AG08396 (cell line): ENCODE measurements at regions not wholly inside any gene's neighbourhood (a gene's known extent, or its start where the extent isn't known, plus 50 kb on each side); places are given as distances from the start of the nearest gene placed in this dataset.
"Not testable (repeated sequence)": the region's sequence is repeated elsewhere in the genome, so short reads cannot be mapped to it uniquely, and the experiment has no call there.

Experiments
- DNase-seq: peaks from one replicate; pipeline ENCODE4 v3.0.0; 2012; ENCODE audit warnings: low spot score, mixed read lengths

DNA sequence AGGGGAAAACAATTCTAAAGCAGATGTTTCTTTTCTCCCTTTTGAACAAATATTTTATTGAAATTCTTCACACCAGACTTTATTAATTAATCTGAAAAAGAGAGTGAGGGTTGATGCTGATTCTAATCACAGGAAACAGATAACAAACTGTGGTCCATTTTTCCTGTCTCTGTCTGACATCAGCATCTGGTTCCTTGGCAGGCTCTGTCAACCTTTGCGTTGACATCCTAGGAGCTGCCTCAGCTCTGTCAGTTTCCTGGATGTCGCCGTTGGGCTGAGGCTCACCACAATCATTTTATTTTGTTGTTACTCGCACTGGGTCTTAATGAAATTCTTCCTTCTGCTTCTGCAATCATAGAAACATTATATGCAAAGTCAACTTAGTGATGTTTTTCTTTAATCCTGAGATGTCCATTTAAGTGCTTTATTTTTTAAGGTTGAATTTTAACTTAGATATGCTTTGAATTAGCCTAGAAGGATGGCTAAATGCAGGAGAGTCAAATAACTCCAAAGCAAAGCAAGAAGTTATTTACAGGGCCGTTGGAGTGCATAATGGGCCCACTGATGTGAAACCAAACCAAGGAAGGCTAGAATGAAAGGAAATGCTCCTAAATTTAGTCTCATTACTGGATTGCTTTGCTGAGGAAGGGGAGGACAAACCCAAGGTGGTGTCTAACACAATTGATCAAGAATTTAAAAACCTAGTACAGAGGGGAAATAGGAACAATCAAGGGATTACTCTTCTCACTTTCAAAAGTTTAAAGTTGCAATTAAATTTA is 542.4 kb downstream of the FLRT2 start:
- no peak for DNase-seq

DNA sequence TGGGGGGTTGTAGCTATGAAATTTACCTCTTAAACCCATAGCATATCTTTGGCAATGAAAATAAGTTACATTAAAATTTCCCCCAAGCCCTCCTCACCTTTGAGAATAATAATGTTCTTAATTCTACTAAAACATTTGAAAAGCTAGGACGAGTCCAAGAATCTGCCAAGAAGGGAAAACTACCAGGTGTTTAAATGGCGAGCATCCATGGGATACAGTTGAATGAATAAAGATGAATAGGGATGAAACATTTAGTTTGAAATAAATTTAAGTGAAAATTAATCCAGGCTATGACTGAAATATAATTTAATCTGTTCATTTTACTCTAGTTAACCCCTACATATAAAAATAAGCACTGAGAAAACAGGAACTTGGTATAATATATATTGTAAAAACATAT is 536.7 kb downstream of the FLRT2 start:
- no peak for DNase-seq

DNA sequence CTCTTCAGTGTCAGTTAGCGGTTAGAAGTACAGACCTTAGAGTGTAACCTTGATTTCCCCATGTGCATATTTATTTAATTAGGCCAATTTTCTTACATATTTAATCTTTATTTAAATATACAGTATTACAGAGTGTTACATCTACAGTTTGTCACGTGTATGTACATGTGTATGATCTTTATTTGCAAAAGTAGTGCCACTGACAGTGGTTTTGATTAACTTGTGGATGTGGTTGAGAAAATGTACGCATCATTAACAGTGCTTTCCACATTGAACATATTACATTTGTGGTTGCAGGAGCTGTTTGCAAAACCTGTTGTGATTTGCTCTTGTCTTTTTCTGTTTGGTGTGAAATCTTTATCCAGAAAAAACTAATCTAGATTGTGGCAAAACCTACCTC is 535.5 kb downstream of the FLRT2 start:
- DNase-seq, result no peak

DNA sequence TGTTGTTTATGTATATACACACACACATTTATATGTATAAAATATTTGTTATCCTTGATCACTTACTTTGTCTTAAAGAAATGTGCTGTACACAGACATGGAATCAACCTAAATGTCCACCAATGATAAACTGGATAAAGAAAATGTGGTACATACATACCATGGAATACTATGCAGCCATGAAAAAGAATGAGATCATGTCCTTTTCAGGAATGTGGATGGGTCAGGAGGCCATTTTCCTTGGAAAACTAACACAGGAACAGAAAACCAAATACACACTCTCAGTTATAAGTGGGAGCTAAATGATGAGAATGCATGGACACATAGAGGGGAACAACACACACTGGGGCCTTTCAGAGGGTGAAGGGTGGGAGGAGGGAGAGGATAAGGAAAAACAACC is 534.7 kb downstream of the FLRT2 start:
- DNase-seq, result not testable (repeated sequence)

DNA sequence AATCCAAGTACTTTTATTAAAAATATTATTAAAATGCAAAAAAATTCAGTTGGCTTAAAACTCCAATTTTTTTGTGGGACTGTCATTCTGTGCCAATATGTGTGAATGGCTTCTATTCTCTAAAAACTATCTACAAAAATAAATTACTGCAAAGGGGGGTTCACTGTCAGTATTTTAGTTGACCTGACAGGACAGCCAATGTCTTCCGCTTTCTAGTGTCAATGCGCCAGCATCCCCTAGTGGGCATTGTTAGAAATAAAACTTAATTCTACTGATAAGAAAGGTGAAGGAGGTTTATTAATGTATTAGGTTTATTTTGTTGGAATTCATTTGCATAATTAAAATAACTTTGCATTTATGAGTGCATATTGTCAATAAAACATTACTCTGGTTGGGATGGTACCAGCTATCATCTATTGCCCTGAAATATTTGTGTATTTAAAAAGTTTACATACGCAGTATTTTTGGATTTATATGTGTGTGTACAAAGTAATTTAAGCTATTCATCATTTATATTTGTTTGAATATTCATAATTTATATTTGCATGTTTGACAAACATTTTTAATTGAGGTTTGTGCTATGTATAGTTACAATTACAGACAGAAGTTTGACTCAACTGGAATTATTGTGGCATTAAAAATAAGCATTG is 527.2 kb downstream of the FLRT2 start:
- peak; percentile 21 for DNase-seq

DNA sequence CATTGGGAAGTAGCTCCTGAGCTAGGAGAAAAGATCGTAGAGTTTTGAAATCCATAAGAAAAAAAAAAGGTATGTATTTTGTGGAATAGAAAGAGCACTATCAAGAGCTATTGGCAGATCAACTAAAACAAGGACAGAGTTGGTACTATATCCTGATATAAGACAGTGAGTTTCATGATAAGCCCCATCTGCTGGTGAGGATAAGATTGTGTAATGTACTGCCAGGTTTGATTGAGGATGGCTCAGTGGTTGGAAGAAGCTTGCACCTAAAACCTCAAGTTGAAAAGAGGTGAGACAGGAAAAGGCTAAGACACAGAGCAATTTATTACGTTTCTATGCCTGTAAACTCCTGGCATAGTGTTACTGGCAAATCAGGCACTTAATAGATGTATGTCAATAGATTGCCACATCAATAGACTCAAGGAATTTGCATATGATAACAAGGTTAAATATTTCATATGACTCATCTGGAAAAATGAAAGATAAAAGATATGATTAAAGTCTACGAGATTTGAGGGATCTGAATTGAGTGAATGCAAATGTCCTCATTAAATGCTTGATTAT is 525.6 kb downstream of the FLRT2 start:
- DNase-seq, result no peak

DNA sequence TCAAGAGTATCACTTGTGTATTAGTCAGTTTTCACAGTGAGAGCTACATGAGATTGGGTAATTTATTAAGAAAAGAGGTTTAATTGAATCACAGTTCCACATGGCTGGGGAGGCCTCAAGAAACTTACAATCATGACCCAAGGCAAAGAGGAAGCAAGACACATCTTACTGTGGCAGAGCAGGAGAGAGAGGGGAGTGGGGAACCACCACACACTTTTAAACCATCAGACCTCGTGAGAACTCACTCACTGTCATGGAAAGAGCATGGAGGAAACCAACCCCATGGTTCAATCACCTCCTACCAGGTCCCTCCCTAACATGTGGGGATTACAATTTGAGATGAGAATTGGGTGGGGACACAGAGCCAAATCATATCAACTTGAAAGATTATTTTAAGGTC is 522.9 kb downstream of the FLRT2 start:
- DNase-seq, result no peak

DNA sequence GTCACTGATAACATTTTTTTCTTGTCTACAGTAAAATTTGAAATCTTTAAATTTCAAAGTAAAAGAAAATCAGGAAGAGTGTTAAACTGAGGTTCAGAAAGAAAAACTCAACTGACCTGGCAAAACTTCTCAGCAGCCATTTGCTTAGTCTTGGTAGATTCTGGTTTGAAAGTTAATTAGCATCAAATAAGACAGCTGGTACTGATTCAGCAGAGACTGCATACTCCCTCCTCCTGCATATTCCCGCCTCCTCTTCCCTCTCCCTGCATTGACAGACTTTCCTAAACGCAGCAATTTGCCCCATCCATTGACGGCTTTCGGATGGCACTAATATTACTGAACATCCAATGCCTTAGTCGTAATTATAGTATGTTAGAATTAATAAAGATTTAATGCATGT is 520.8 kb downstream of the FLRT2 start:
- DNase-seq, result no peak

DNA sequence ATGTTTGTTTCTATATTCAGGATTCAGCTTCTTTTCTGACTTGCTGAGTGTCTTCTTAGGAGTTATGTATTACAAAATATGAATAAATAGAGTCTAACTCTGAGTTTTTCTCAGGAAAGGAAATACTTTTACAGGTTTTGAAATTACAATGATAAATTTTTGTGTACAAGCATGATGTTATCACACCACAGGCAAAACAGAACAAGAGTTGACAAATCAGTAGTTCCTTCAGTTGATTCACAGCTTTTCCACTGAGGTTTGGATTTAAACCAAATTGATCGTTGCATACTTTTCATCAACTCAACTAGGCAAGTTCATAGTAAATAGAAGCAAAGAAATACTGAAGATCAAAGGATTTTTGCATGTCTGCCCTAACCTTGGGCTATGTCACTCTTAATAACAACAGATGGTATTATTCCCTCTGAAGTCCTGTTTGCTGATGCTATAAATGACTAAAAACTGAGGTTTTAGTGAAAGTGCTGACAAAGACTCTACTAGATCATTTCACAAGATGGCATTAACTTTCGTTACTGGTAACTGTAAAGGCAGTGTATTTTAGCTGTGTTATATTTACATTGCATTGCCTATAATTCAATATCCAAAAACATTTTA is 520.2 kb downstream of the FLRT2 start:
- DNase-seq, result no peak

DNA sequence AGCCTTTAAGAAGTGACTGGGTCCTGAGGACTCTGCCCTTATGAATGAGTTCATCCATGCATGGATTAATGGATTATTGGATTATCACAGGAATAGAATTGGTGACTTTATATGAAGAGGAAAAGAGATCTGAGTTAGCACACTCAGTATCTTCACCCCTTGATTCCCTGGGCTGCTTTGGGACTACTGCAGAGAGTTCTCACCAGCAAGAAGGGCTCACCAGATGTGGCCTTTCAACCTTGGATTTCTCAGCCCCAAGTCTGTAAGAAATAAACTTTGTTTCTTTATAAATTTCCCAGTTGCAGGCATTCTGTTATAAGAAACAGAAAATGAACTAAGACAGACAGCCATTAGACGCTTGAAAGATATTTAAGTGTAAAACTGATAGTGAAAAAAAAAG is 509.2 kb downstream of the FLRT2 start:
- DNase-seq, result no peak

DNA sequence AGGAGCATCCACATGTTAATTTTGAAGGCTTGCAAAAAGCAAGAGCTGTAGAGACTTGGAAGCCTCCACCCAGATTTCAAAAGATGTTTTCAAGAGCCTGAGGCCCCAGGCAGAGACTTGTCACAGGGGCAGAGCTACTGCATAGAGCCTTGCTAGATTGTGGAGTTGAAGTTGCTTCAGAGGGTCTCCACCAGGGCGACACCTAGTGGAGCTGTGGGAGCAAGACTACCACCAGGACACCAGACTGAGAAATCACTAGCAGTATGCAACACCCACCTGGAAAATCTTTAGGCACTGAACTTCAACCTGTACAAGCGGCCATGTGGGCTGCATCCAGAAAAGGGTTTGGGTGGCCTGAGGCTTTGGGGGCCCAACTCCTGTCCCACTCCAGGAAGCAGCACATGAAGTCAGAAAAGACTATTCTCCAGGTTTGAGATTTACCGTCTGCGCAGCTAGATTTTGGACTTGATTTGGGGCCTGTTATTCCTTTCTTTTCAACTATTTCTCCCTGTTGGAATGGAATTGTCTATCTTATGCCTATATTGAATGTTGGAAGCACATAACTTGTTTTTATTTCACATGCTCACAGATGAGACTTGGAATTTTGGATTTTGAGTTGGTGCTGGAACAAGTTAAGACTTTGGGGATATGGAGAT is 508.6 kb downstream of the FLRT2 start:
- peak; percentile 21 for DNase-seq

DNA sequence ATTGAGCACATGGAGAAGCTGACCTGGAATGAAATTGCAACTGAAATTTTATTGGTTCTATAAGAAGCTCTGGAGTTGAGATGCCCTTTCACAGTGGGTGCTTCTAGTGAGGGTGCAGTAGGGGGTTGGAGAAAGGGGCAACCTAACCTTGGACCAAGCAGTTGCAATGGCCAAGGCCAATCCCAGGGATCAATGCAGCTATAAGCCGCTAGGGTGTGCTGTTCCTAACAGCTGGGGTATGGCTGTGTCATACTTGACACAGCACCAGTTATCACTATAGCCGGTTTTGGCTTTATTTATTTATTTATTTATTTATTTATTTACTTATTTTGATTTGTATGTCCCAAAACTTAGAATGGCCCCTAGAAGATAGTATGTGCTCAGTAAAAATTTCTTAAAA is 505.9 kb downstream of the FLRT2 start:
- DNase-seq, result peak; percentile 5

DNA sequence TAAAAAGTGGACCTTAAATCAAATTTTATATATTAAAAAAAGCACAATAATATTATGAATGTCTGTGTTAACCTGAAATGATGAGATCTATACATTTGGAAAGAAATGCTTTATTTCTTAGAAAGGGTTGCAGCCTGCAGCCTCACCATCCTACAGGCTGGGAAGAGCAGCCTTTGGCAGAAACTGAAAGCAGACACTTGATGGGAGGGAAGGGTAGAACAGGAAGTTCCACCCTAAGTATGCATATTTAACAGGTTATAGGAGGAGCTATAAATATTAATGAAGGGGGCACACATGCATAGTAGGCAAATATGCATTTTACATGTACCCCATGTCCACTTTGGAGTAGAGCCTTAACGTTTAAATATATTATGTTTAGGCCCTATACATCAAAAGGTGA is 498.0 kb downstream of the FLRT2 start:
- no peak for DNase-seq

DNA sequence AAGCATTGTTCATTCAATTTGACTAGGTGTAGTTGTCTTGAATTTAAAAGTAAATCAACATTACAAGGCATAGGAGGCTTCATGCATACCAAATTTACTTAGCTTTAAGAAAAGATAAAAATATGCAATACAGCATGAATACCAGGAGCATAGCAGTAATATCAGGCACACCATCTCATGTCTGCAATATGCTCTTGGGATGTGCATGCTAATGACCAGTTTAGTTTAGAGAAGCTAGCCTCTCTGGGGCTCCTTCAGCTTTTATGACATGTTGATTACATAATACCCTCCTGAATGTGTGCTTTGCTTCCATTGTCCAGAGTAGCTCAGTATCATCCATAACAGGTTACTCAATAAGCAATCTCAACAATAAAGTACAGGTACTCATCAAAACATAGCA is 497.2 kb downstream of the FLRT2 start:
- DNase-seq, result no peak

DNA sequence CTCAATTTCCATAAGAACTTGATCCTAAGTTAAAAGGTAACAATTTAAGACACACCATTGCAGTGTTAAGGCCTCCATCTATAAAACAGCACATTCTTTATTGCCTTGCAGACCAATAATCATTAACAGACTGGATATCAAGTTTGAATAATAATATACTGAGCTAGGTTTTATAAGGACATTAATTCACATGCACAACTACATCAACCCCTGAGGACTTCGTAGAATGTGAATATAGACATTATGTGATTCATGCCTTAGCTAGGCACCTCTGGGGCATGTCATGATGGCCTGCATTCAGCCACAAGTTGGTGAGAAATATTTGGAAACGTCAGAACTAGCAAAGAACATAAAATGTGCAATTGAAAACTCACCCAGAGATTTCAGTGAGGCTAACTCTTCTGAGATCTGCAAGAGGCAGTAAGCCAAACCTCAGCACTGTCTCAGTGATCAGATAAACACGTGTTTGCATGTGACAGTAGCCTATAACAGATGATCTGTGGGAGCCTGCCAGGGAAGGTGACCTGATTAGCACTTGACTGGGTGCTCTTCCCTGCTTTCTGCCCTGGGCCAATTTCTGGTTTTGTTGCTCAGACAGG is 492.2 kb downstream of the FLRT2 start:
- DNase-seq, result peak; percentile 1

DNA sequence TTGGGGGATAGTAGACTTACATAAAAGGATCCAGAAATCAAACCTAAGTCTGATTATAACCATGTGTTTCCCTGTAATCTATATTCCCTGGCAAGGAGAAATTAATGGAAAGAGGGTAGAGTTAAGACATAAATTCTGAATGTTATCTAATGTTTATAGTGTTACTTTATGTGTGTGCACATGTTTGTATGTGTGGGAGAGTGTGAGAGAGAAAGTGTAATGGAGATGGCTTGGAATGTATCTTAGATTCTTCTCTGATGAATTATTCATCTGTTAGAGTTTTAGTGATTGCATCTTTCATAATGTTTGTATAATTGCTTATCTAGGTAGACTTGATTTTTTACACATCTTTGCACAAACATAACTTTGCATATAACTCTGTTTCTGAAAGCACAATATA is 490.9 kb downstream of the FLRT2 start:
- no peak for DNase-seq

DNA sequence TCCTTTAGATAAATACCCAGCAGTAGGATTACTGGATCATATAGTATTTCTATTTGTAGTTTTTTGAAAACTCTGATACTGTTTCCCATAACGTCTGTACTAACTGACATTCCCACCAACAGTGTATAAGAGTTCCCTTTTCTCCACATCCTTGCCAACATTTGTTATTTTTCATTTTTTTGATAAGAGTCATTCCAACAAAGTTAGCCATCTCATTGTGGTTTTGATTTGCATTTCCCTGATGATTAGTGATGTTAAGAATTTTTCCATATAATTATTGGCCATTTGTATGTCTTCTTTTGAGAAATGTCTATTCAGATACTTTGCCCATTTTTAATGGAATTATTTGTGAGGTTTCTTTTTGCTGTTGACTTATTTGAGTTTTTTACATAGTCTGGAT is 486.0 kb downstream of the FLRT2 start:
- no peak for DNase-seq

DNA sequence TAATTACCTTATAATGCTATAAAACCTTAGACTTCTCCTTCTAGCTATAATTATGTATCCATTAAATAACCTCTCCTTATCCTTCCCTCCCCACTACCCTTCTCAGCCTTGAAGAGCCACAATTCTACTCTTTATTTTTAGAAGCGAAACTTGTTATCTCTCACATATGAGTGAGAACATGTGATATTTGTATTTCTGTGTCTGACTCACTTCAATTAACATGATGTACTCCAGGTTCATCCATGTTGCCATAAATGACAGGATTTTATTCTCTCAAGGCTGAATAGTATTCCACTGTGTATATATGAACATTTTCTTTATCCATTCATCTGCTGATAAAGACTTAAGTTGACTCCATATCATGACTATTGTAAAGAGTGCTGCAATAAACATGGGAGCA is 485.6 kb downstream of the FLRT2 start:
- no peak for DNase-seq

DNA sequence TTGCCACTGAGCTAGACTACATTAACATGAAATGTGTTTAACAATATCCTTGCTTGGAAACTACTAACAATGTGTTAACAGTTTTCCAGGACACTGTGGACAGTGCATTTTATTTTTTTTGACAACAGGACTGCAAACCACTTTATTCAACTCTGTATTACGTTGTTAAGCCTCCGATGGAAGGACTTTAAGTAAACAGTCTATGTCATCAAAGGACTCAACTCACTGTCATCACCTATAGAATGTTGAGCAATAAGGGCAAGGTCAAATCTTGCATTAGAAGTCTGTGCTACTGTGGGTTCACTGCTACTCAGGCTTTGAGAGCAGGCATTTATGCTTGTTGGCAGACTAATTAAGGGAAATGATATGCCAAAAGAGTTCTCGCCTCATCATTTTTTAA is 483.7 kb downstream of the FLRT2 start:
- no peak for DNase-seq

DNA sequence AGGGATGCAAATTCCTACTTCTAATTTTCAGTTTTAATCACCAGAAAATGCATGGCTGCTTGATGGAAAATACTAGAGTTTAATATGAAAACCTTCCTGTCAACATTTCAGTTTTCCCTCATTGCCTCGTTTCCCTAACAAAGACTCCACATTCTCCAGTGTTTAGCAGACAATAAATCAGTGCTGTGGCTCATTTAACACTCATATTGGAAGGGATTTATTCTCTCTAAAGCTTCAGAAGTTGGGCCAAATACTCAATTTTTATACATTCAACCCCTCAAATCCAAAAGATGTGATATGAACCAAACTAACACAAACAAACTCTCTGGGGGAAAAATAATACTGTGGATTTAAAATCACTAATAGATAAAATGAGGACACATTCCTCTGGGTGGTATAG is 482.5 kb downstream of the FLRT2 start:
- DNase-seq, result no peak

DNA sequence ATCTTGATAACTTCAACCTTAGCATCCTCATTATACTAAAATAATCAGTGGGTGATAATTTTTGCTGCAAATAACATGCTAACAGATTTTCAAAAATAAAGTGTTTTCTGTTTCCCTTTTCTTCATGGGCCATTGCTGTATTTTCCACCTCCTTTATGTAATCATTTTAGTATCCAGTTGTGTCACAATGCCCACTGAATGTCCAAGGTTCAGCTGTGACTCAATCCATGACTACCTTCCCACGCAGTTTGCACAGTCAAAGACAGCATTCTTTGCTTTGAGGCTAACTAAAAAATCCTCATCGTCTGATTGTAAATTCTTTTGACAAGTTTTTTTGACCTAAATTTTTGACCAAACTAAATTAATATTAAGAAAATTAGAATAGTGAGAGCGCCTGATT is 474.1 kb downstream of the FLRT2 start:
- peak; percentile 10 for DNase-seq

DNA sequence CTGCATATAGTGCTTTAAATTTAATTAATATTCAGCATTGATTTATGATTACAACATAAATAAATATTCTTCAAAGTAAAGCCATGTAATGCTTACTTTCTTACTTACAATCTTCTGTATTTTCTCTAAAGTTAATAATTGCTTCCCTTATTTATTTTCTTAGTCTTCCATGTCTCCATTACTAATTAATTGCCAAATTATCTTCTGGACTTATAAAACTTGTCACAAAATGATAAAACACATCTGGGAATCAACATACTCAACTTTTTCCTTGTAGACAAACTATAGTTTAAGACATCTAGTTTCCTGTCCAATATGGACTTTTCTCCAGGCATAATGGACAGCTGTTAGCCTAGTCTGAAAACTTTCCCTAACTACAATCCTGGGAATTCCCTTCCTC is 466.6 kb downstream of the FLRT2 start:
- DNase-seq, result no peak
